ENCODE measurements at regions not wholly inside any gene's neighbourhood (a gene's known extent, or its start where the extent isn't known, plus 50 kb on each side); places are given as distances from the start of the nearest gene placed in this dataset.

GRCh38 chr2:47238638-47239037, 62.3 kb upstream of the CALM2 start (continued):
- TF ChIP-seq, protein P1, sequence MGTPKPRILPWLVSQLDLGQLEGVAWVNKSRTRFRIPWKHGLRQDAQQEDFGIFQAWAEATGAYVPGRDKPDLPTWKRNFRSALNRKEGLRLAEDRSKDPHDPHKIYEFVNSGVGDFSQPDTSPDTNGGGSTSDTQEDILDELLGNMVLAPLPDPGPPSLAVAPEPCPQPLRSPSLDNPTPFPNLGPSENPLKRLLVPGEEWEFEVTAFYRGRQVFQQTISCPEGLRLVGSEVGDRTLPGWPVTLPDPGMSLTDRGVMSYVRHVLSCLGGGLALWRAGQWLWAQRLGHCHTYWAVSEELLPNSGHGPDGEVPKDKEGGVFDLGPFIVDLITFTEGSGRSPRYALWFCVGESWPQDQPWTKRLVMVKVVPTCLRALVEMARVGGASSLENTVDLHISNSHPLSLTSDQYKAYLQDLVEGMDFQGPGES (IDR thresholded peaks at IDR 0.05): no peak
- TF ChIP-seq E2F8 (IDR thresholded peaks at IDR 0.05; ENCODE audit: low read depth, partially characterized antibody): no peak

GRCh38 chr2:47237375-47238334, 61.3 kb upstream of the CALM2 start:
- H3K36me3 ChIP-seq (ENCODE audit: control insufficient read depth in 2 of 2, insufficient read depth in 2 of 2, low read length in 1 of 2): no peaks in the 10 kb centered on the region
- BruUV-seq (replicated peaks): no TSS peak
- SMC1A ChIA-PET (ENCODE audit: uncharacterized antibody, unreplicated experiment): no interaction called here
- H3K9ac ChIP-seq (ENCODE audit: control insufficient read depth, insufficient read depth, low read length): no peak overlapping the region
- DNase-seq (ENCODE audit: low read depth, low spot score) (no peak), ATAC-seq (peak; percentile 64), FAIRE-seq (peak; percentile 31)
- intact Hi-C loops (cut with micrococcal nuclease; ENCODE audit: unreplicated experiment) (no loop called here), in situ Hi-C loops (cut with MboI) (no loop called here)
- H2AFZ ChIP-seq (ENCODE audit: control insufficient read depth, low read depth, low read length): no peak overlapping the region
- peak overlapping the region; percentile 51 for H3K4me2 ChIP-seq (ENCODE audit: control insufficient read depth, insufficient read depth)
- TF ChIP-seq HSF1 (IDR thresholded peaks at IDR 0.05; ENCODE audit: low read depth, low read length) (no peak), RUNX3 (IDR thresholded peaks at IDR 0.05; ENCODE audit: low read length) (peak; percentile 40)
- no peak overlapping the region for H3K4me3 ChIP-seq
- no peak overlapping the region for H3K27ac ChIP-seq (ENCODE audit: control insufficient read depth, insufficient read depth)
- no peaks in the 10 kb centered on the region for H3K9me3 ChIP-seq (replicated peaks; ENCODE audit: control insufficient read depth, insufficient read depth, low read length)
- CTCF ChIA-PET: no interaction called here
- peaks cover 0 to 9% of the 10 kb centered on the region in 2 experiments; a peak in 2 of 4 replicates for H3K27me3 ChIP-seq (replicated peaks in 1 of 2; ENCODE audit: control insufficient read depth in 2 of 2, insufficient read depth in 2 of 2, low read length in 1 of 2)
- WGBS (ENCODE audit: insufficient coverage, insufficient replicate concordance, low lambda C conversion rate, missing lambda C conversion rate): 36% methylated on average over 12 of the region's 12 CpGs
- H3K4me1 ChIP-seq (ENCODE audit: control insufficient read depth, insufficient read depth, low read length): no peaks in the 10 kb centered on the region
- POLR2A ChIA-PET: interaction anchor here (0.5 to 0.7 kb wide), 2 partner anchors 463 to 524 kb away, joined by 3 to 7 read pairs; no protein-coding TSS in a partner anchor
- RAD21 ChIA-PET (ENCODE audit: unreplicated experiment): no interaction called here
- no peaks in the 10 kb centered on the region for H3K79me2 ChIP-seq (ENCODE audit: control insufficient read depth, insufficient read depth, low read length)
- H4K20me1 ChIP-seq (ENCODE audit: control insufficient read depth, insufficient read depth): no peaks in the 10 kb centered on the region

All from GM12878 (cell line).